Heart right ventricle (tissue), 16 donors: ENCODE measurements at regions not wholly inside any gene's neighbourhood (a gene's known extent, or its start where the extent isn't known, plus 50 kb on each side); places are given as distances from the start of the nearest gene placed in this dataset.

Source experiments
- ATAC-seq, 8 donors: fragments of 200-7000 bp; cut with Tn5 transposase; one replicate each; pipeline ENCODE4 v1.9.1; 2020; ENCODE audit warnings: mild to moderate bottlenecking in 8 of 8, moderate library complexity in 8 of 8, moderate number of reproducible peaks in 1 of 8
- DNase-seq, 2 donors: peaks; one replicate each; pipeline ENCODE4 v3.0.0-alpha.2; 2020
- H3K27ac ChIP-seq, 10 donors: fragments of 200-600 bp; sonication (generic) in 2 of 10; one replicate each; pipeline versions ENCODE4 v1.5.0 to v1.8.0; 2020 to 2022; ENCODE audit warnings: mild to moderate bottlenecking in 3 of 10
- H3K27me3 ChIP-seq, 7 donors: fragments of 200-600 bp; one replicate each; pipeline ENCODE4 v1.8.0; 2021 to 2022; ENCODE audit warnings: mild to moderate bottlenecking in 2 of 7
- H3K36me3 ChIP-seq, 9 donors: fragments of 200-600 bp; sonication (generic) in 1 of 9; one replicate each; pipeline versions ENCODE4 v1.5.0 to v1.8.0; 2020 to 2022; ENCODE audit warnings: mild to moderate bottlenecking in 2 of 9
- H3K4me1 ChIP-seq, 9 donors: fragments of 200-600 bp; sonication (generic) in 1 of 9; one replicate each; pipeline versions ENCODE4 v1.5.0 to v1.8.0; 2020 to 2022; ENCODE audit warnings: mild to moderate bottlenecking in 4 of 9
- H3K4me3 ChIP-seq, 10 donors: fragments of 200-600 bp; sonication (generic) in 2 of 10; one replicate each; pipeline versions ENCODE4 v1.5.0 to v1.8.0; 2020 to 2022; ENCODE audit warnings: mild to moderate bottlenecking in 7 of 10, moderate library complexity in 2 of 10
- H3K9me3 ChIP-seq, 11 donors: fragments of 200-600 bp in 10 of 11; sonication (generic) in 2 of 11; one replicate each; pipeline versions ENCODE4 v1.5.0 to v1.8.0; 2013 to 2022; ENCODE audit warnings: mild to moderate bottlenecking in 2 of 11, control low read depth in 1 of 11, moderate library complexity in 1 of 11
- WGBS, 2 donors: extraction: QIAGEN DNeasy Blood & Tissue Kit; methylation state at CpG; one replicate each; pipeline ENCODE4 v1.1.7; 2013; ENCODE audit warnings: inconsistent platforms in 1 of 2; 5-methylcytosine and 5-hydroxymethylcytosine counted together
- intact Hi-C, 10 donors: fragments of 100-400 bp; cut with DNase I; formaldehyde crosslinking; loops; one replicate each; pipeline versions ENCODE4 v1.11.1 to v1.14.2; 2022
- TF ChIP-seq, protein P1 (sequence below), 9 donors: fragments of 200-600 bp; sonication (generic) in 2 of 9; IDR thresholded peaks; one replicate each; pipeline versions ENCODE4 v1.5.0 to v1.8.0; 2021 to 2022; ENCODE audit warnings: antibody characterized with exemption in 9 of 9, mild to moderate bottlenecking in 5 of 9, moderate library complexity in 1 of 9
- donor health status: Arrhythmogenic right ventricular cardiomyopathy.
- donor health status: ischemic (EF 13 %, LVEDD 7.1; RV severe dilation, severe dysfunction).
- donor health status: healthy with polysubstance abuse.
- donor health status: DM: no; HTN: yes; CAD: no.
- donor health status: DM: no; HTN: no; CAD: no.
- donor health status: ischemic (EF 25% LVEDD 6.9; RV normal size, moderate dysfunction).
- donor health status: ischemic (EF 25% LVEDD 5.7; RV mildly dilated, moderate dysfunction).
- donor health status: healthy.
- donor health status: DM: yes; HTN: yes; CAD: no.
- donor health status: Ischemic cardiomyopathy.
- donor health status: ischemic (EF 35%, LVEDD 5.7; RV mildly dilated, moderate dysfunction).
- donor health status: nonischemic (EF 11% LVEDD 7.7; RV severe dilation, severe dysfunction).
- donor health status: DM: yes; HTN: yes; CAD: no.
- donor health status: PGD.
- donor health status: ischemic (EF 29% LVEDD 5.4; RV normal size, mild dysfunction).
- donor health status: nonischemic (EF 23%, LVEDD 6.1; RV moderate dilation, normal function).

DNA sequence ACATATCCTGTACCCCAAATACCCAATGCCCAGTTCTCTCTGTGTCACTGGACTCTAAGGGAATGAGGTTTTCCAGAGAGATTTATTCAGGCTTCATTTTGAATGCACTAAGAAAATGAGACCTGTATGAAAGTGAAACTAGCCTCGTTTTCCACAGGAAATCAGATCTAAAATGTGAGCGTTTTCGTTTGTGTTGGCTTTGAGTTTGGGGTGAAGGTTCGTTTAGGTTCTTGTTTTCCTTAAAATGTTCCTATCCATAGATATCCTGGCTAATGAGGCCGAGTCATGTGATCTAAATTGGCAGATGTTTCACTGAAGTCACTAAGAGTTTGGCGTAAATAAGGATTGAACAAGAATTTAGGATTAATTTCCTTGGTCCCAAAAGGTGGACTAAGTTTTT, 90.9 kb upstream of the BMPER start:
- Histone ChIP-seq H3K36me3 (no peaks in the 10 kb centered on the region), H3K9me3 (peaks cover 0 to 6% (median under 1%) of the 10 kb centered on the region in 11 donors), H3K4me1 (peaks cover 0 to 21% (median 6%) of the 10 kb centered on the region in 9 donors), H3K27ac (peak overlapping the region in 9 of 10 donors; percentile 1 to 66 (median 52)), H3K27me3 (no peaks in the 10 kb centered on the region), H3K4me3 (peak overlapping the region in 8 of 10 donors; percentile 8 to 48 (median 36))
- DNase-seq (no peak), ATAC-seq (peak in 5 of 8 donors; percentile 17 to 60 (median 48))
- intact Hi-C loops: loop anchor here in 1 of 10 donors (5.0 kb wide), 1 partner anchor 52 kb away; no protein-coding TSS in a partner anchor
- WGBS, 2 donors: 31 to 56% methylated on average over 6 of the region's 6 CpGs
- TF ChIP-seq, protein P1, sequence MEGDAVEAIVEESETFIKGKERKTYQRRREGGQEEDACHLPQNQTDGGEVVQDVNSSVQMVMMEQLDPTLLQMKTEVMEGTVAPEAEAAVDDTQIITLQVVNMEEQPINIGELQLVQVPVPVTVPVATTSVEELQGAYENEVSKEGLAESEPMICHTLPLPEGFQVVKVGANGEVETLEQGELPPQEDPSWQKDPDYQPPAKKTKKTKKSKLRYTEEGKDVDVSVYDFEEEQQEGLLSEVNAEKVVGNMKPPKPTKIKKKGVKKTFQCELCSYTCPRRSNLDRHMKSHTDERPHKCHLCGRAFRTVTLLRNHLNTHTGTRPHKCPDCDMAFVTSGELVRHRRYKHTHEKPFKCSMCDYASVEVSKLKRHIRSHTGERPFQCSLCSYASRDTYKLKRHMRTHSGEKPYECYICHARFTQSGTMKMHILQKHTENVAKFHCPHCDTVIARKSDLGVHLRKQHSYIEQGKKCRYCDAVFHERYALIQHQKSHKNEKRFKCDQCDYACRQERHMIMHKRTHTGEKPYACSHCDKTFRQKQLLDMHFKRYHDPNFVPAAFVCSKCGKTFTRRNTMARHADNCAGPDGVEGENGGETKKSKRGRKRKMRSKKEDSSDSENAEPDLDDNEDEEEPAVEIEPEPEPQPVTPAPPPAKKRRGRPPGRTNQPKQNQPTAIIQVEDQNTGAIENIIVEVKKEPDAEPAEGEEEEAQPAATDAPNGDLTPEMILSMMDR (IDR thresholded peaks at IDR 0.05): no peak

DNA sequence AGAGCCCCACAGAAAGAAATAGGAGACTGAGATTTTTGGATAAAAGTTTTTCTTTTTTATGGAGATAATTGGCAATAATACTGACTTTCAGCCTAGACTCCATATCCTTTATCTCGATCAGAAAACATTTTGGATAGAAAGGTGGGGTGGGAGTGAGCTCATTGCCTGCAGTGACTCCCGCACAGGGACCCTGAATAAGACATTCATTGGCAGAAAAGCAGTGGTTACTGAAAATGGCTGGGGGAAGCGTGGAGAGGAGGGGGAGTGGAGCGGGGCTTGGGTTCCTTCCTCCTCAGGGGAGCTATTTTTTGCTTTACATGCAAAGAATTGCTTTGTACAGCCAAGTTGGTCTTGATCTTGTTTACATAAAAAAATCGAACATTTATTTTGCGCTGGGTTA, 90.4 kb upstream of the BMPER start:
- H3K36me3 ChIP-seq: no peaks in the 10 kb centered on the region
- WGBS, 2 donors: 38 to 44% methylated on average over 6 of the region's 6 CpGs
- H3K4me1 ChIP-seq: peaks cover 0 to 21% (median 6%) of the 10 kb centered on the region in 9 donors
- no peaks in the 10 kb centered on the region for H3K27me3 ChIP-seq
- DNase-seq: peak in 1 of 2 donors; percentile 16
- intact Hi-C loops: loop anchor here in 1 of 10 donors (5.0 kb wide), 1 partner anchor 53 kb away; no protein-coding TSS in a partner anchor
- peak overlapping the region in 8 of 10 donors; percentile 8 to 48 (median 36) for H3K4me3 ChIP-seq
- H3K27ac ChIP-seq: peak overlapping the region in 9 of 10 donors; percentile 1 to 66 (median 52)
- TF ChIP-seq, protein P1 (IDR thresholded peaks at IDR 0.05): no peak
- peak in 5 of 8 donors; percentile 42 to 69 (median 56) for ATAC-seq
- H3K9me3 ChIP-seq: peaks cover 0 to 11% (median 4%) of the 10 kb centered on the region in 11 donors

DNA sequence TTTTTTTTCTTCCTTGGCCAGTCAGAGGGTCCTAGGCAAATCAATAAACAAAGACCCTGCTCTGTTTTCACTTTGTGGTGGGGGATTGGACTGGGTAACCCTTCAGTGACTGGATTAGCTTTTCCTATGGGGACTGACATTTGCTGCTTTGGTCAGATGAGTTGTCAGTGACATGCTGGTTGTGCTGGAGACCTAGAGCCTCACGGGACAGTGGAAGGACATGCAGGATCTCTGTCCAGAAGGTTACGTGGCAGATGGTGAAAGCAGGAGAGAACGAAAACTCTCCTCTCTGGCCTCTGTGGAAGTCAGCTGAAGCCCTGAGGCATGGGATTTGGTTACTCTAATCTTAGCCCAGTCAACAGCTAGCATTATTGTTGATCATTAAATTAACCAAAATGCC, 90.0 kb upstream of the BMPER start:
- peak overlapping the region in 6 of 10 donors; percentile 19 to 48 (median 36) for H3K4me3 ChIP-seq

DNA sequence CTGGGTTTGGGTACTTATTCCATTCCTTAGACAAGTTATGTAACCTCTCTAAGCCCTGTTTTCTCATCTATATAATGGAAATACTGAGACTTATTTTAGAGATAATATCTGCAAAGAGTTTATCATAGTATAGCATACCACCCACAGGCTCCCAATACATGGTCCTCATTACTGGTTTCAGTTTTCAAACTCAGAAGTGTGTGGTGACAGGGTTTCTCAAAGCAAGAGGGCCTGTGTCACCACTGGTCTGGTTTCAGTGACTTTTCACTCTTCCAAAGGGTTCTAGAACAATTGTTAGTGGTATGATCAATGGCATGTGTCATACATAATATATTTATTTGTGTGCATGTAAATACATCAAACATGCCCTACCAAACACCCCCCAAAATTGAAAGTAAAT, 89.2 kb upstream of the BMPER start:
- H3K27me3 ChIP-seq: no peaks in the 10 kb centered on the region
- H3K9me3 ChIP-seq: peaks cover 0 to 18% (median 4%) of the 10 kb centered on the region in 11 donors
- H3K27ac ChIP-seq: peak overlapping the region in 1 of 10 donors; percentile 65
- no peak overlapping the region for H3K4me3 ChIP-seq
- no peaks in the 10 kb centered on the region for H3K36me3 ChIP-seq
- DNase-seq: no peak
- peaks cover 0 to 21% (median 6%) of the 10 kb centered on the region in 9 donors for H3K4me1 ChIP-seq
- ATAC-seq: no peak
- TF ChIP-seq, protein P1 (IDR thresholded peaks at IDR 0.05): no peak
- intact Hi-C loops: no loop called here

More for the DNA sequence above, 90.0 kb upstream of the BMPER start:
- DNase-seq (peak in 1 of 2 donors; percentile 9), ATAC-seq (peak in 6 of 8 donors; percentile 44 to 68 (median 64))
- WGBS, 2 donors: 50 to 62% methylated on average over 3 of the region's 3 CpGs
- Histone ChIP-seq H3K9me3 (peaks cover 0 to 15% (median 4%) of the 10 kb centered on the region in 11 donors), H3K27ac (peak overlapping the region in 9 of 10 donors; percentile 1 to 66 (median 52)), H3K27me3 (no peaks in the 10 kb centered on the region), H3K4me1 (peaks cover 0 to 21% (median 6%) of the 10 kb centered on the region in 9 donors), H3K36me3 (no peaks in the 10 kb centered on the region)
- intact Hi-C loops: no loop called here
- TF ChIP-seq, protein P1 (IDR thresholded peaks at IDR 0.05): no peak
